ENCODE measurements at regions not wholly inside any gene's neighbourhood (a gene's known extent, or its start where the extent isn't known, plus 50 kb on each side); places are given as distances from the start of the nearest gene placed in this dataset.
A peak's percentile ranks its signal among the peaks of the same experiment; 100 is the strongest.

DNA sequence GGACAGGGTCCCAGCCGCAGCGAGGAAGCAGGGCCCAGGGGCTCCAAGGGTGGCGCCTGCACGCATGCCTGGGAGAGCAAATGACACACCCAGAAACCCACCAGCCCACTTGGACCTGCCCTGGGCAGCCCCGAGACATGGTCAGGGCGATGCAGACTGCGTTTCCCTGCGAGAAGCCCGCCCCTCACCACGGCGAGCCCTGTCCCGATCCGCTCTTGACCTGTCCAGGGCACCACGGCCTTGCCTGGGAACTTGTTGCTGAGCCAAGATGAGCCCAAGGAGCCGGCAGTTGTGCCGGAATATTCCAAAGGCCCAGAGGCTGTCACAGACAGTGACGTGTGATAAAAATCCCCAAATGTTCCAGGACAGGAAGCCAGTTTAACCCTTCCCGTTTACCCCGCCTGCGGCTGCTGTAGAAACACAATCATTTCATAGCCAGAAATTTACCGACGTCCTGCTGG, 78.1 kb downstream of the SIK1 start:
- DNase-seq (ENCODE audit: low read depth): no peak
- no peak overlapping the region for H3K4me3 ChIP-seq (ENCODE audit: control insufficient read depth, low read depth, low read length)
- TF ChIP-seq, protein P1, sequence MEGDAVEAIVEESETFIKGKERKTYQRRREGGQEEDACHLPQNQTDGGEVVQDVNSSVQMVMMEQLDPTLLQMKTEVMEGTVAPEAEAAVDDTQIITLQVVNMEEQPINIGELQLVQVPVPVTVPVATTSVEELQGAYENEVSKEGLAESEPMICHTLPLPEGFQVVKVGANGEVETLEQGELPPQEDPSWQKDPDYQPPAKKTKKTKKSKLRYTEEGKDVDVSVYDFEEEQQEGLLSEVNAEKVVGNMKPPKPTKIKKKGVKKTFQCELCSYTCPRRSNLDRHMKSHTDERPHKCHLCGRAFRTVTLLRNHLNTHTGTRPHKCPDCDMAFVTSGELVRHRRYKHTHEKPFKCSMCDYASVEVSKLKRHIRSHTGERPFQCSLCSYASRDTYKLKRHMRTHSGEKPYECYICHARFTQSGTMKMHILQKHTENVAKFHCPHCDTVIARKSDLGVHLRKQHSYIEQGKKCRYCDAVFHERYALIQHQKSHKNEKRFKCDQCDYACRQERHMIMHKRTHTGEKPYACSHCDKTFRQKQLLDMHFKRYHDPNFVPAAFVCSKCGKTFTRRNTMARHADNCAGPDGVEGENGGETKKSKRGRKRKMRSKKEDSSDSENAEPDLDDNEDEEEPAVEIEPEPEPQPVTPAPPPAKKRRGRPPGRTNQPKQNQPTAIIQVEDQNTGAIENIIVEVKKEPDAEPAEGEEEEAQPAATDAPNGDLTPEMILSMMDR (conservative IDR thresholded peaks at IDR 0.05; ENCODE audit: control insufficient read depth, insufficient read depth, low read depth, low read length): no peak

GRCh38 chr21:43348170-43348766, 78.7 kb downstream of the SIK1 start:
- no peak for DNase-seq (ENCODE audit: low read depth)
- TF ChIP-seq, protein P1 (conservative IDR thresholded peaks at IDR 0.05; ENCODE audit: control insufficient read depth, insufficient read depth, low read depth, low read length): no peak
- no peak overlapping the region for H3K4me3 ChIP-seq (ENCODE audit: control insufficient read depth, low read depth, low read length)

DNA sequence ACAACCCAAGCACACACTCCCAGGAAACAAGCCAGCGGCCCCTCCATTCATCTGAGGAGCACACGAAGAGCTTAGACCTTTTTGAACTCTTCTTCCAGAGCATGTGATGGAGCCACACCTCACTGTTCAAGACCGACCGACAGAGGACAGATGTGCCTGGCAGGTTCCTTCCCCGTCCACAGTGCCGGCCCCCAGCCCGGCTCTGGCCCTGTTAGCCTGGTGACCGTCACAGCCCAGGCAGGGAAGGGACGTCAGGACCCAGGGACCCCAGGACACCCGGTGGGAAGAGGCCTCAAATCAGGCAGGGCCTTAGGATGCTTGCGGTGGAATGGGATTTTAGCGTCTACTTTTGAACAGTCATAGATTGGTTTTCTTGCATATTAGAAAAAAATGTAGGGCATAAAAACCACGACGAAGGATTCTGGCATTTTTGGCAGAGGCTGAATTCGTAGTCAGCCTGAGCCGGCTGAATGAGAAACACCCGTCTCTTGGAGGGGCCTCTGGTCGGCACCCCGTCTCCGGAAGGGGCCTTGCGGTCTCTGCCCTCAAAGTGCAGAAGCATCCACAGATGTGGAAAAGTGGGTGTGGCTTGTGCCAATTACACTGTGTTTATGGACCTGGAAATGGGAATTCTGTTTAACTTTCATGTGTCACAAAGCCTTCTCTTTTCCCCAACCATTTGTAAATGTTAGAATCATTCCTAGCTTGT, 79.3 kb downstream of the SIK1 start:
- no peak overlapping the region for H3K4me3 ChIP-seq (ENCODE audit: control insufficient read depth, low read depth, low read length)
- DNase-seq (ENCODE audit: low read depth): no peak
- TF ChIP-seq, protein P1 (conservative IDR thresholded peaks at IDR 0.05; ENCODE audit: control insufficient read depth, insufficient read depth, low read depth, low read length): no peak

GRCh38 chr21:43346551-43346950, 80.4 kb downstream of the SIK1 start:
- DNase-seq (ENCODE audit: low read depth): no peak
- TF ChIP-seq, protein P1 (conservative IDR thresholded peaks at IDR 0.05; ENCODE audit: control insufficient read depth, insufficient read depth, low read depth, low read length): no peak
- H3K4me3 ChIP-seq (ENCODE audit: control insufficient read depth, low read depth, low read length): no peak overlapping the region

- TF ChIP-seq, protein P1 (conservative IDR thresholded peaks at IDR 0.05; ENCODE audit: control insufficient read depth, insufficient read depth, low read depth, low read length): no peak
- H3K4me3 ChIP-seq (ENCODE audit: control insufficient read depth, low read depth, low read length): no peak overlapping the region
- peak; percentile 89 for DNase-seq (ENCODE audit: low read depth)
Observed at GRCh38 chr21:43345746-43346409, 81.1 kb downstream of the SIK1 start.

DNA sequence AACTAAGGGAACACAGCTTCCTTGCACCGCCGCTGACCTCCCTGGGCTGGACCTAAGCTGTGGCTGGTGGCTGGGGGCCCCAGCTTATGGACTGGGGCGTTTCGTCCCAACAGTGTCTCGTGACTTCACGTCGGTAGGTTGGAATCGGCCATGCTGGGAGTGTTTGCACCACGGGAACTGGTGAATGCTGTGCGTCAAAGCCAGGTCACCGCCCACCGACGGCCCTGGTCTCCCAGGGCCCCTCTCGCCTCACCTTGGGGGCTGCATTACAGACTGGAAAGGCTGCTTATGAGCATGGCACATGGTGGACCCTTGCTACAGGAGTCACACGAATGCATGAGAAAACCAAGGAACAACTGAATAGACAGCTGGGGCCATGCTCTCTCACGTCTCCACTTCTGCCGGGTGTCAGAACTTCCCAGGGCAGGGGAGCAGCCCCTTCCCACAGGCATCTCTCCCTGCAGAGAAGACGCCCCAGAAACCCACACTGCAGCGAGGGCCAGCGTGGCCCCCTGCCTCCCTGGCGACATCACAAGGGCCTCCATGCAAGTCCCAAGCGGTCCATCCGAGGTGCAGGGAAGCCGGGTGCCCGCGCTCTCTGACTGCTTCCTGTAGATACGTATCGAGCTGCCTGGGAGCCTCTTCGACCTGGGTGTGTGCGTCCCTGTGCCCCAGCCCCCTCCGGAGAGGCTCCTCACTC, 81.7 kb downstream of the SIK1 start:
- TF ChIP-seq, protein P1 (conservative IDR thresholded peaks at IDR 0.05; ENCODE audit: control insufficient read depth, insufficient read depth, low read depth, low read length): no peak
- H3K4me3 ChIP-seq (ENCODE audit: control insufficient read depth, low read depth, low read length): no peak overlapping the region
- no peak for DNase-seq (ENCODE audit: low read depth)
